Hematopoietic multipotent progenitor cell (in vitro differentiated cells): ENCODE measurements at regions not wholly inside any gene's neighbourhood (a gene's known extent, or its start where the extent isn't known, plus 50 kb on each side); places are given as distances from the start of the nearest gene placed in this dataset.

ENCODE experiments used
- DNase-seq, 3 donors: peaks; one replicate each; pipeline ENCODE4 v3.0.0-alpha.2; 2011 to 2015; ENCODE audit warnings: low read depth in 2 of 3, low spot score in 2 of 3

DNA sequence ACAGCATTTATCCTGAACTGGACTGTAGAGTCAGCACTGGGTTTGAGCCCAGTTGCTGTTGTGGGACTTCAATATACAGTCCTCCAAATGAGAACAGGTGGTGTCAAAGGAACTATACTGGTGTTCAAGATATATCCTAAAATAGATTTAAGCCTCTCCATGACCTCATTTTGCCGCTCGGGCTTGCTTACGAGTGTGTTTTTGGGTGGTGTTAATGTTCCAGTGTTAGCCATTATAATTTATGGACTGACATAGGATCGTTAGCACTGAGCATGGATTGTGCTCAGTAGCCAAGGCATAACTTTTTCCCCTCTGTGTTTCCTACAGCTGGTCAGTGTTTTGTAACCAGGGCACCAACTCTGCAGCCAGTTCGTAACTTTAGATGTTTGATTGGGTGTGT is 306.6 kb downstream of the SPATA31D1 start:
- no peak for DNase-seq

DNA sequence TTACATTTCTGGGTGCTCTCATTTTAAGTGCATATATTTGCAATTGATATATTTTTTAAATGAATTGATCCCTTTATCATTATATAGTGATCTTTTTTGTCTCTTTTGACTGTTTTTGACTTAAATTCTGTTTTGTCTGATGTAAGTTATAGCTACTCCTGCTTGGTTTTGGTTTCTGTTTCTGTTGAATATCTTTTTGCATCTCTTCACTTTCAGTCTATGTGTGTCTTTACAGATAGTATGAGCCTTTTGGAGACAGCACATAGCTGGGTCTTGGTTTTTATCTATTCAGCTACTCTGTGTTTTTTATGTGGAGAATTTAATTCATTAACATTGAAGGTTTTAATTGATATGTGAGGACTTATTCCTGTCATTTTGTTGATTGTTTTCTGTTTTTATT is 311.3 kb downstream of the SPATA31D1 start:
- no peak for DNase-seq

DNA sequence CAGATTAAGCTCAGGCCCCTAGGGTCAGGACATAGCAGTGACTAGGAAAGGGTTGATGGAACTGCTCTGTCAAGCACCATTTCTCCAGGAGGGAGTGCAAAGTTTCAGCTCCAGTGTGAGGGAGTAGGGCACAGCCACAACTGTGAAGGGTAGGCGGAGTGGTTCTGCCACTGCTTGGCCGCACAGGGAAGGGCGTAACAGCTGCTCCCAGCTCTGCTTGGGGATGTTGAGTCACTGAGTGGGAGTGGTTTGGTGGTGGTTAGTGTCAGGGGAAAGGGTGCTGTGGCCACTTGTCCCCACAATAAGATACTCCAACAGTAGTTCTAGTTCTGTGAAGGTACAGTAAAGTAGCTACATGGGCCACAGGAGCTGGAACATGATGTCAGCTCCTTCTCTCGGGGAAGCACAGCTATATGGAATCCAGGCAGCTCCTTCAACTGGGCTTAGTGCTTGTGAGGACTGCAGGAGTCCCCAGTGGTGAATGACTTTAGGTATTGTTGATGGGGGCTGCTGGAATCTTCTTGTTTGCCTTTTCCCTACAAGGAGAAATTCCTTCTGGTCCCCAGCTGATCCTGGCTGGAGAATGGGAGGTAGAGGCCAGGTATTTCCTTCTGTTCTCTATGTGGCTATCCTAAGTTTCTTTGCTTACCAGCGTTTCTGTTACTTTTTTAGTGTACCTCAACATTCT is 314.5 kb downstream of the SPATA31D1 start:
- no peak for DNase-seq

DNA sequence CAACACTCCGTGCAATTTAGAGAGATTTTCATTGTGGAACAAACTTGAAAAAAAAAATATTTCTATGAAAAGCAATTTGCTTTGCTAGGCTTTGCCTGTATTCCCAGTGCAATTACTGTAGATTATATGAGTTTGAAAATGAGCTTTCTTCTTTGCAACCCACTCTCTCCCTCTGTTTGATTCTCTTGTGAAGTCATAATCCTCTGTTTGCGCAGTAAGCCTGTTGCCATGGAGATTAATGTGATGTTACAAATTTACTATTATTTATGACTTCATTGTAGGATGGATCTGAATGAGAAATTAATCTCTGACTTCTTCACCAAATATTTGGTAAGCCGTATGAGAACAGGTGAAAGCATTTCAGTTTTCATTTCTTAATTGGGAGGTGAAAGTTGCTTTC is 320.3 kb downstream of the SPATA31D1 start:
- no peak for DNase-seq

DNA sequence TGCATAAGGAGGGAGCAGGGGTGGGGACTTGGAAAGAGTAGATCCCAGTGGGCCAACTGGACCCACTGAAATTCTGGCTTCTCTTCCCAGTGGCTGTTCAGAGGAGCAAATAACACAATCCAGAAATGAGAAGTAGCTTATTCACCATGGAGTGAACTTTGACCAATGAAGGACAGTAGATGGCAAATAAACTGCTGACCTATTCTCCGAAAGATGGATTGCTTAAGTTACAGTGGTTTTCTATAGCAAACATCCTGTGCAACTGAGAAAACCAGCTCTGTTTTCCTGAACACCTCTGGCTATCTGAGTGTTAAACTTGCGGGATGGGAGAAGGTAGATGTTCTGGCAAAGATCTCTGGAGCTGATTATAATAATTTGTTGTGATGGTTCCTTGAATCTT is 325.1 kb downstream of the SPATA31D1 start:
- no peak for DNase-seq

DNA sequence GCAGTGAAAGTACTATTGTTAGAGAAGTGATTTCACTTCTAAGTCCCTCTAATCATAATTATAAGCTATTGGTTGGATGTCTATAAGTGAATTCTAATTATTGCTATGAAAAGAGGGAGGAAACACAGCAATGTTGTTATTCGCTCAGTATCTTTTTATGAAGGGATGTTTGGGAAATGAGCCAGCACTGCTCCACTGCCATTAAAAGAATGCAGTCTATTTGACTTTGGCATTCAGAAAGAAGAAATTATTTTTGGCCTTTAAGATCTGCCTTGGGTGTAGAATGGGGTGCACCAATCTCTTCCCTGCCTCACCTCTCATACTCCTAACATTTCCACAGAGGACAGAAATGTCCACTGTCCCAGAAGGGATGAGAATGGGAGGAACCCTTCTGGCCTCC is 332.0 kb downstream of the SPATA31D1 start:
- DNase-seq, result no peak

DNA sequence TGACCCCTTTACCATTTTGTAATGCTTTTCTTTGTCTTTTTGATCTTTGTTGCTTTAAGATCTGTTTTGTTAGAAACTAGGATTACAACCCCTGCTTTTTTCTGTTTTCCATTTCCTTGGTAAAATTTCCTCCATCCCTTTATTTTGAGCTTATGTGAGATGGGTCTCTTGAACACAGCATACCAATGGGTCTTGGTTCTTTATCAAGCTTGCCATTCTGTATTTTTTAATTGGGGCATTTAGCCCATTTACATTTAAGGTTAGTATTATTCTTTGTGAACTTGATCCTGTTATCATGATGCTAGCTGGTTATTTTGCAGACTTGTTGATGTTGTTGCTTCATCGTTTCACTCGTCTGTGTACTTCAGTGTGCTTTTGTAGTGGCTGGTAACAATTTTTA is 337.3 kb downstream of the SPATA31D1 start:
- no peak for DNase-seq

DNA sequence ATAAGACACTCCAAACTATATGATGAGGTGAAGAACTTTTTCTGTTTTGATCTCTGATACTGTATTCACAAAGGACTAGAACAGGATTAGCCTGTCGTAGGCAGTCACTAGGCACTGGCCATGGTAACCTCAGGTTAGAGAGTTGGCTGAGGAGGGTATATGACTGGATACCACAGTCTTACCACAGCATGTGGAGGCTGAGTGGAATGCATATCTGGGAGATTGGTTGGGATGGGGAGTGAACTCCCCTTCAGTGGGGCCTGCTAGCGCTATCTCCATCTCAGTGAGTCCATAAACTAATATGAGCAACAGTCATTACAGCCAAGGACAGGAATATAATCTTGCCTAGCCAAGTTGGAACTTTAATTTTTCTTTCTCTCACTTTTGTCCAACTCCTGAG is 339.1 kb downstream of the SPATA31D1 start:
- no peak for DNase-seq

DNA sequence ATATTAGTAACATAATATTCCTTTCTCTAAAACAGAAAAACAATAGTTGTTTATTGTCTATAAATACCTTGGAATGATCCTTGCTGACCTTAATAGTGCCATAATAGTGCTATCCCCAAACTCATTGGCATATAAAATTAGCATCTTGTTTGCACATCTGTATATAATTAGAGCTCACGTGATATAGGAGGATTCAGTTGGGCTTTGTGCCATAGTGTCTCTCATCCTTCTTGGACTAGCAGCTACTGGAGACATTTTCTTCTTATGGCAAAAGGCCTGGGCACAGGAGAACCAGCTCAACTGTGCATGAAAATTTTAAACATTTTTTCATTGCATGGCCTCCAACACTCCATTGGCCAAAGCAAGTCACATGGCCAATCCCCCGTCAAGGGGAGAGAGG is 342.5 kb downstream of the SPATA31D1 start:
- DNase-seq, result no peak

DNA sequence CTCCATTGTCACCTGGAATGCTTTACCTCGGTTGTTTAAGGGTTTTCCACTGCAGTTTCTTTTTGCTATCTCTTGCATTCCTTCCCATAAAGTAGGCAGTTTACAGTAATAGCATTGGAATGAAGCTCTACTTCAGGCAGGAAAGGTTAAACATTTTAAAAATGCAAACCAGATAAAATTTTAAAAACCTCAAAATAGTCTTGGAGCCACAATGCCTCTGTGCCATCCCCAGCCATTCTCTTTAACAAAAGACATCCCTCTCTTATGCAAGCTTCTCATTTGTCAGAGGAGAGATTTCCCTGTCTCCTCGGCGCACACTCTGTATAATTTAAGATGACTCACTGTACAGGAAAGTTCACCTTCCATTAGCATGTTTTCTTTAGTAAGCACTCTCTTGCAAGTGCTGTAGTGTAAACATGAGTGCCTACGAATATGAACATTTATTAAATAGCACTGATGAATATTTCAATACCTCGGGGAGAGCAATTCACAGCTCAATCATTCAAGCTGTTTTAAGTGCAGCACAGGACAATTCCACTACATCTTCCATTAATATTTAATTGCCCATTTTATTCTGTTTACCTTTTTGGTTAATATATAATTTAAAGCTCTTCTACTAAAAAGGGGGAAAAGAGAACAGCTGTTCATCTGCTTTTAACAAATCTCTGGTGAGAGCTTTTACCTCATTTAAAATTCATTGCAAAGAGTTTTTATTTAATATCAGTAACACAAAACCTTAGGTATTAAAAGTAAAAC is 343.6 kb downstream of the SPATA31D1 start:
- no peak for DNase-seq

DNA sequence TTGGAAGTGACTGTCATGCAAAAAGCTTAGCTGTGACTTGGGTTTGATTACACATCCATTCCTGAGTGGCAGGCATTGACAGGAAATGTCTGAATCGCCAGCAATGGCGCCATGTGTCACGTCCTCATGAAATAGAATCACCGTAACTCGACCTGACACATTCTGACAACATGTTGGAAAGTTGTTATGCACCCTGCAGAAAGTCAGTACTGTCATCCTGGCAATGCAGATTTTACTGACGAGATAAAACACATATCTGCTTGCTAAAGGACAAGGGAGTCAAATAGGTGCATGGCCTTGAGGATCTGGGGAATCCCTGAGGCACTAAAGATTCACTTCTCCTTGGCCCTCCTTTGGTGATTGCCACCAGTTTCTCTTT is 344.2 kb downstream of the SPATA31D1 start:
- no peak for DNase-seq

DNA sequence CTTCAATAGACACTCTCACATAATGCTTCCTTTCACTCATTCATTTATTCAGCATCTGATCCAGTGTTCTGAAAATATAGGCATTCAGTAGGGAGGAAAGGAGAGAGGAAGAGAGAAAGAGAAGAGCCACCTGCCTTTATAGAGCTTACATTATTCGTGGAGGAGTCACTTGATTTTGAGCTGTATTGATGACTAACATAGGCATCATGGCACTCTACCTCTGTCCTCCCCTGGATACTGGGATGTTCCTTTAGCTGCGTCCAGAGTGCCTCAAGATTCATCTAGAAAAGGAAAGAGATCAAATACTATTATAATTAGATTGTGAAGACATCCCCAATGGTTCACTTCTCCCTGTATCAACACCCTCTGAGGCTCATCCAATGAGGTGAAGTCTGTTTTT is 345.1 kb downstream of the SPATA31D1 start:
- DNase-seq, result no peak

DNA sequence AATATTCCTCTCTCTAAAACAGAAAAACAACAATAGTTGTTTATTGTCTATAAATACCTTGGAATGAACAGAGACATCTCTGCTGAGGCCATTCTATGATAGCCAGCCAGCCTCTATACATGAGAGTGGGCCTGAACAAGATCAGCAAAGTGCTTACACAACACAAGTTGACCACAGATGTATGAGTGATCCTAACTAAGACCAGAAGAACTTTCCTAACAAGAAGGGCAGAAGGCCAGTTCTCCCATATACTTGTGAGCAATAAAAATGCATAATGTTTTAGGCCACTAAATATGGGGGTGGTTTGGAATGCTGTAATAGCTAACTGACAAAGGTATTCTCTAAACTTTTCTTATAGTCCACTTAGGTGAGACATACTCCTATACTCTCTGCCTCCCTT is 345.7 kb downstream of the SPATA31D1 start:
- no peak for DNase-seq

DNA sequence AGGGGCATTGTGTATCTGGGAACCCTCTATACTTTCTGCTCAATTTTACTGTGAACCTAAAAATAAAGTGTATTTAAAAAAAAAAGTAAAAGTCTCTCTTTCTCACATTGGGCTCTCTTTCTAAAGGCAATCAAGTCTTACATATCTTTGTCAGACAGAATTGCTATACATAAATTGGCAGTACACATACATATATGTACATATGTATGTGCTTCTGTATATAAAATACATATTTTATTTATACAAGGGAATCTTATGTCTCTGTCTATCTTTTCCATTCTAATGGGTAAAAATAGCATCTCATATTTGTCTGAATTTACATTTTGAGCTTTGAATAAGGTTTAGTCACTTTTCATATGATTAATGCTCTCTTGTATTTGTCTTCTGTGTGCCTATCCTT is 348.8 kb downstream of the SPATA31D1 start:
- DNase-seq, result no peak

DNA sequence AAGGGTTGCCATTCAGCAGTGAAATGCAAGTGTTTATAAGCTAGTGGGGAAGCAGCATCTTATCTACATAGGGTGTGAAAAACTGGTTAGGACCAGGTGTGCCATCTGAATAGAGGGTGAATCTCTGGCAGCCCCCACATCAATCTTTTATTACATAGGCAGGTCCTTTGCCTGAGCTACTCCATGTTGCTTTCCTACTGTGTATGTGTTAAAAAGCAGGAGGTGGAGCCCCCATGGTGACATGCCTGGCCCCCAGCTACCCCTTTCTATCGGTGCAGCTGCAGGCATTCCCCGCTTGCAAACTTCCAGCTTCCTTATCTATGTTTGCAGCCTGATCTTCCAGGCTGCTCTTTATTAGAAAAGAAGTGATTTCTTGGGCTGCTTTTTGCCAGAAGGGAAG is 353.5 kb downstream of the SPATA31D1 start:
- DNase-seq, result no peak

DNA sequence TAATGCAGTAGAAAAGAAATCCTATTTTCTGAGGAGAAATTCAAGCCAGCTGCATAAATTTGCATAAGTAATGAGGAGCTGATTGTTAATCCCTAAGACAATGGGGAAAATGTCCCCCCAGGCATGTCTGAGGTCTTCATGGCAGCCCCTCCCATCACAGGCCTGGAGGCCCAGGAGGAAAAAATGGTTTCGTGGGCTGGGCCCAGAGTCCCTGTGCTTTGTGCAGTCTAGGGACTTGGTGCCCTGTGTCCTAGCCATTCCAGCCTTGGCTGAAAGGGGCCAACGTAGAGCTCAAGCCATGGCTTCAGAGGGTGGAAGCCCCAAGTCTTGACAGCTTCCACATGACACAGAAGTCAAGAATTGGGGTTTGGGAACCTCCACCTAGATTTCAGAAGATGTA is 357.5 kb downstream of the SPATA31D1 start:
- no peak for DNase-seq

DNA sequence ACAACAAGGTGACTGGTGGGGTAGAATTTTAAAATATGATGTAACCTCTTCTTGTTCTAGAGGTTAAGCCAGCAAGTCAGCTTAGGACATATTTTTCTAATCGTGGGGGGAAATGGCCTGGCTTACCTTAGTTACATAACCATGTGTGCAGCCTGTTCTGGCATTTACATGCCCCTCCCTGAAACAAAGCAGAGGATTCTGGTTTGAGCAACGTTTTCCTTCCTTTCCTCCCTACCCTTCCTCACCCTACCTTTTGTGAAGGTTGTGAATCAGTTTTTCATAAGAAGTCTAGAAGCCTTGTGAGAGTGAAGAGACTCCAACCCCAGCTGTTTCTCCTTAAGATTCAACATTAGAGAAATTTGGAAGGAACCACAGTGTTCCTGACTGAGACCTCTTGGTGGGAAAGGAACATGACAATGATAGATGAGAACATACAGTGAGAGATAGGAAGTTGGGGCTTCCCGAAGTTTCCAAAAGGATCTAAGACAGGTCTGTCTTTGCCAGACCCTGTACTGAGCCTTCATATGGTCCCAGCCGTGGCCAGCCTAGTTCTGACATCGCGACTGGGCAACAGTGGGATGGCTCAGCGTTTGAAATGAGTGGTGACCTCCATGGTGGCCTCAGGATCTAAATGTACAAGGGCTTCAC is 365.2 kb downstream of the SPATA31D1 start:
- no peak for DNase-seq

DNA sequence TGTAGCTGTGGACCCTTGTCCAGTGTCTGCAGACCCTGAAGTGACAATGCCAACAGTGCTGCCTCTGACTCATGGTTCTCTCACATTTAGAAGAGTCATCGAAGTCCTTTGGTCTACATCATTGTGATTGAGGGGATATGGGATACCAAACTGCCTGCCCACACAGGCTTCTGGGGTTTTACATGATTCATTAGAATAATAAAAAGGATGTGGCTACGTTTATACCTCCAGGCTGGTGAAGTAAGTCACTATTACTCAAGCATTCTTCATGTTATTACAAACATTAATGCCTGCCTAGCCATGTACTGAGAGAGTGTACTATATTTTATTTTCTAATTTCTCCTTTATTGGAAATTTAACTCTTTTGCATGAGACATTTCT is 365.7 kb downstream of the SPATA31D1 start:
- no peak for DNase-seq

DNA sequence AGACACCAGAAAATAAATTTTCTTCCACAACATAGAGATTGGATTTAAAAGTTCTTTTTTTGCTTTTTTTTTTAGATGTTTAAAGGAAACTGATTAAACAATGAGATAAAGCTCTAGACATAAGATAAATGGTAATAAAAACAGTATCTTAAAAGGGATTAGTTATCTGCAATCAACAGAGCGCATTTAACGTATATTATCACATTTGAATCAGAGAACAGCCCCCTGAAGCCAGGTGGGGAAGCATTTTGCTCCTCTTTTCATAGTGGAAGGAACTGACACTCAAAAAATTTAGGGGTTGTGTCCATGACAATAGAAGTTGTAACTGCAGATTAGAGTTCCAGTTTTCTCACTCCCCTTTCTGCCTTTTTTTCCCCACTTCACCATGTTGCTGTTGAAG is 367.6 kb downstream of the SPATA31D1 start:
- no peak for DNase-seq

DNA sequence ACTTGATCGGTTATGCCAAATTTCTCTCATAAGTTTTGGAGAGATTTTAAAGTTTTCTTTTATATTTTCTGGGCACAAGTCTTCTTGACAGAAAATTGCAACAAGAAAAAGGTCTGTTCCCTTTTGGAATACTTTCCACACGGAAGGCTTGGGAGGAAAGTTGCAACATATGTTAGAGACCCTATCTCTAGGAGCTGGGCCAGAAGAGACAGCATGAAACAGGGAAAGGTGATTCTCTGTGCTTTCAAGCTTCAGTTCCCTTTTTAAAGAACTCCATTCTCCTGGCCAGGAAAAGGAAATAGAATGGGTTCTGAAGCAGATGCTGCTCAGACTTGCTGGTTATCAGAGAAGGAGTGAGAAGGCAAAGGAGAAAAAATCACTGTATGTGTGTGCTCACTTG is 368.3 kb downstream of the SPATA31D1 start:
- DNase-seq, result no peak

DNA sequence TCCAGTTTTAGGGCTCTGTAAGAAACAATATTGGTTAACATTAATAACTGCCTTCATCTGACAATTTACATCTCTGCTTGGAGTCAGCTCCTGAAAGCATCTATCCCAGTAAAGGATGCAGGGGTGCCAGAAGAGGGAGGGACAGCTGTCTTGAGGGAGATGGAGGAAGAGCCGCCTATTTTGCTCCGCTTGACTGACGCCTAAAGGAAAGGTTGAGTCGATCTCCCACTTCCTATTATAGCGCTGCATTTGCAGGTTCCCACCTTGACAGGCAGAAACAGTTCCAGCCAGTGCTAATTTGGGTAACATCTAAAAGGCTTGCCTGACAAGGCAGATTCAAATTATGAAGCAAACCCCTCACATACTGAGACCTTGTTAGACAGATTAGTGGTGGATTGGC is 374.6 kb downstream of the SPATA31D1 start:
- DNase-seq, result no peak

DNA sequence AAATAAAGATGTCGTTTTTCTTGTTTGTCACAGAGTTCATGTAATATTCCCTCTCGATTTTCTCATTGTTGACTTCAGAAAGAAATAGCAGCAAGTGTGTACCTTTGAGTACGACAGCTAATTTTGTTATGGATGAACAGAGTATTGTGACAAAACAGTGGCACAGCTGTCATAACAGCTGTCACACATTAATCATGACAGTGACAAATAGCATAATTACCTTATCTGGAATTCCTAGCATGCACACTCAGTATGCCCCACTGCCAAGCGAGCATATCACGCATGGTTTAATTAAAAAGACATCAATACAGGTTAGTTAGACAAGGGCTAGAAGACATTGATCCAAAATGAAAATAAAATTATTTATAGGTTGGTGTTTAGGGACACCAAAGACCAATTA is 375.1 kb downstream of the SPATA31D1 start:
- no peak for DNase-seq
